ENCODE measurements at regions not wholly inside any gene's neighbourhood (a gene's known extent, or its start where the extent isn't known, plus 50 kb on each side); places are given as distances from the start of the nearest gene placed in this dataset.
A peak's percentile ranks its signal among the peaks of the same experiment; 100 is the strongest.
"Not testable (repeated sequence)": the region's sequence is repeated elsewhere in the genome, so short reads cannot be mapped to it uniquely, and the experiment has no call there.

DNA sequence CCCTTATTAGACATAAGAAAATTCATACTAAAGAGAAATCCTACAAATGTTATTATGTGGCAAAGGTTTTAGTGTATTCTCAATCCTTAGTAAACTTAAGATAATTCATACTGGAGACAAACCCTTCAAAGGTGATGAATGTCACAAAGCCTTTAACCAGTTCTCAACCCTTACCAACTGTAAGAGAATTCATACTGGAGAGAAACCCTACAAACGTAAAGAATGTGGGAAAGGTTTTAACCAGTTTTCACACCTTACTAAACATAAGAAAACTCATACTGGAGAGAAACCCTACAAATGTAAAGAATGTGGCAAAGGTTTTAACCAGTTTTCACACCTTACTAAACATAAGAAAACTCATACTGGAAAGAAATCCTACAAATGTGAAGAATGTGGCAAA is 93.2 kb downstream of the ZNF680 start:
- Mint-ChIP-seq H3K27ac (no peak overlapping the region), H3K9me3 (peaks cover 3 to 54% (median 44%) of the 10 kb centered on the region in 7 donors), H3K4me3 (no peak overlapping the region), H3K27me3 (no peaks in the 10 kb centered on the region), H3K4me1 (no peaks in the 10 kb centered on the region), H3K36me3 (peaks cover 13% of the 10 kb centered on the region in 2 donors)
- DNase-seq (no peak), ATAC-seq (ENCODE audit: low read depth in 2 of 2) (no peak)

DNA sequence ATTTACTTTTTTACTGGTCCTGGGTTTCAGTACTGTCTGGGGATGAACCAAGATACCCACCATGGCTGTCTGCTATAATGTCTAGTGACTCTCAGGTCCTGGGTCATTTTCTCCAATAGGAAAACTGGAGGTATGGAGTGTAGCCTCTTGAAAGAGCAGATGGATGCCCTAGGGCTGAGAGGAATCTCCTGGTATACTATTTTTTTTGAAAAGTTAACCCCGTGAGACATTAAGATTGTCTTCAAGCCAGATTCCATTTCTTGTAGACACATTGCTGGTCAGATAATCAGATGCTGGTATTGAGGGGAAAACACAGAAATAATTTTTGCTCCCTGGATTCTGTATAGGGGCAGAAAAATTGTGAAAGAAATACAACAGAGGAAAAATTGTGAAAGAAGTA is 97.3 kb downstream of the ZNF680 start:
- DNase-seq (no peak), ATAC-seq (ENCODE audit: low read depth in 2 of 2) (no peak)
- Mint-ChIP-seq H3K36me3 (peaks cover 13% of the 10 kb centered on the region in 2 donors), H3K4me3 (peak overlapping the region in 2 of 8 donors; percentile 20 to 64), H3K9me3 (peaks cover 3 to 58% (median 48%) of the 10 kb centered on the region in 7 donors), H3K27ac (no peak overlapping the region), H3K4me1 (peaks cover 0 to 8% (median 0%) of the 10 kb centered on the region in 3 donors), H3K27me3 (no peaks in the 10 kb centered on the region)

DNA sequence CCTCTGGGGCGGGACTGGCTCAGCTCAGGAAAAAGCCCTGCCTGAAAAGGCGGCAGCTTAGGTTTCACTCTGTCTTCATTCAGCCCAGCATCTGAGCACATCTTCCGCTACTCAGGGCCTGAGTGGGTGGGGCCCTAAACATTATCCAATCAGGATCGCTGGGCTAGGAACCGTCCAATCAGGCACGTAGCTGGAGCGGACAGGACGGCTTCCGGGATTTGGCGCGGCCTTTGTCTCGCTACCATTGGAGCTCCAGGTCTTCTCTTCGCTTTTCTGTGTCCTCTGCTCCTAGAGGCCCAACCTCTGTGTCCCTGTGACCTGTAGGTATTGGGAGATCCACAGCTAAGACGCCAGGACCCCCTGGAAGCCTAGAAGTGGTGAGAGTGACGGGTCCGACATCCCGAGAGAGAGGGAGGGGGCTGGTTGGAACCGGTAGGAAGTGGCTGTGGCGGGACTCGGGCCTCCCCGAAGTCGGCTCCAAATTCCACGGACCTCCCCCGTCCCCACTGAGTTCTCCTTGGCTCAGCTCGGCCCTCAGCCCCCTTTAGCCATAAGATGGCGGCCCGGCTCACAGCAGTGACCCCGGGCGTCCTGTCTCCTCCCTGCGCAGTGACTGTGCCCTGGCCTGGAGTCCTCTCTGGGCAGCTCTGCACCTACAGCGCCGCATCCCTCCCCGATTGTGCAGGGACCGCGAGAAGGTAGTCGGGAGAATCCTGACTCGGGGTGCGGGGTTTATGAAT is 99.1 kb downstream of the ZNF680 start:
- Mint-ChIP-seq H3K36me3 (peaks cover 8 to 13% of the 10 kb centered on the region in 2 donors), H3K27ac (peak overlapping the region in 2 of 6 donors; percentile 66 to 95), H3K4me3 (peak overlapping the region; percentile 69 to 93 (median 86)), H3K4me1 (peaks cover 0 to 8% (median 0%) of the 10 kb centered on the region in 3 donors), H3K9me3 (peaks cover 3 to 41% (median 36%) of the 10 kb centered on the region in 7 donors), H3K27me3 (no peaks in the 10 kb centered on the region)
- ATAC-seq (ENCODE audit: low read depth in 2 of 2) (peak; percentile 89 to 99), DNase-seq (peak; percentile 66)

DNA sequence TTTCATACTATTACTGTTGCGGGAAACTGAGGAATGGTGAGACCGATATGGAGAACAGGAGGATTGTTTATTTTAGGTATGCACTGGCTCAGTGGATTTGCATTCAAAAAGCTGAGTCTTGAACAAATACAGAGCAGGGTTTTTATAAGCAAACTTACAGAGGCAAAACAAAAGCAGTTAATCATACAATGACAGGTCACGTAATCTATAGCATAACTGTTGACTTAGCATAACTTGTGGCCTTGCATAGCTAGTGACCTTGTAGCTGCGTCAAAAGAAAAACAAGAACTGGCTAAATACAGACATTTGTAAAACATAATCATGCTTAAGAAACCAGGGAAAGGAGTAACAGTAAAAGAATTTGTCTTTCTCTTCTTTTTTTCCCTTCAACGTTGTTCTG is 103.0 kb downstream of the ZNF680 start:
- not testable (repeated sequence) for DNase-seq; H3K36me3 Mint-ChIP-seq; H3K4me3 Mint-ChIP-seq; H3K27ac Mint-ChIP-seq; ATAC-seq (ENCODE audit: low read depth in 2 of 2); H3K27me3 Mint-ChIP-seq; H3K4me1 Mint-ChIP-seq
- H3K9me3 Mint-ChIP-seq: peaks cover 0 to 22% (median 14%) of the 10 kb centered on the region in 7 donors

DNA sequence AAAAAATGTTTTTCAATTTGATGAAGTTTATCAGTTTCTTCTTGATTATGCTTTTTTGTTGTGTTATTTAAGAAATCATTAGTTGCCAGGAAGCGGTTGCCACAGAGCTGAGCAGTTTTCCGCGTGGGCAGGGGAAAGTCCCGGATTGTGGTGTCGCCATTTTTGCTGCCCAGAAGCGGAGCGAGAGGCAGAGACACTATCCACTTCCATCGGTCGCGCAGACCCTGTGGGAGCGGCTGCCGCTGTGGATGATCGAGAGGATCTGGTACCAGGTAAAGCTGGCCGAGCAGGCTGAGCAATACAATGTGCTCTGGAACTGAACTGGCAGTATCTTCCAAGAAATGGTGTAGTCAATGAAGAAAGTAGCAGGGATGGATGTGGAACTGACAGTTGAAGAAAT is 119.8 kb downstream of the ZNF736 start:
- Mint-ChIP-seq H3K4me1 (no peaks in the 10 kb centered on the region), H3K4me3 (no peak overlapping the region), H3K27ac (no peak overlapping the region), H3K36me3 (no peaks in the 10 kb centered on the region), H3K27me3 (no peaks in the 10 kb centered on the region), H3K9me3 (peaks cover 5 to 31% (median 11%) of the 10 kb centered on the region in 7 donors)
- DNase-seq: no peak
- ATAC-seq (ENCODE audit: low read depth in 2 of 2): no peak

DNA sequence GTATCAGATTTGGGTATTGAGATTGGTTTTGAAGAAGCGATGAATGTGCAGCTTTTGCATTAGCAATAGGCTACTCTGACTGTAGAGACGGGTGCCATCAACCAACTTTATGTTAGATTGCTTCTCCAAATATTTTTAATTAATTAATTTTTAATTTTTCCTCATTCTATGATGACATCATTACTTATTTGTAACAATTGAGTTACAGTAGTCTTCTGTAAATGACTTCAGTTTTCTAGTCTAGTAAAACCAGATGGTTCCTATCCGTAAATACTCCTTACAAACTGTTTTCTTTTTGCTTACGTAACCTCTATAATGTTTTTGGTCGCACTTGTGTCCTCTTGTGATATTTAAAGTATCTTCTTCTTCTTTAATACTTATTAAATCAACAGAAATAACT is 118.1 kb downstream of the ZNF736 start:
- peaks cover 5 to 36% (median 17%) of the 10 kb centered on the region in 7 donors for H3K9me3 Mint-ChIP-seq
- no peak overlapping the region for H3K4me3 Mint-ChIP-seq

DNA sequence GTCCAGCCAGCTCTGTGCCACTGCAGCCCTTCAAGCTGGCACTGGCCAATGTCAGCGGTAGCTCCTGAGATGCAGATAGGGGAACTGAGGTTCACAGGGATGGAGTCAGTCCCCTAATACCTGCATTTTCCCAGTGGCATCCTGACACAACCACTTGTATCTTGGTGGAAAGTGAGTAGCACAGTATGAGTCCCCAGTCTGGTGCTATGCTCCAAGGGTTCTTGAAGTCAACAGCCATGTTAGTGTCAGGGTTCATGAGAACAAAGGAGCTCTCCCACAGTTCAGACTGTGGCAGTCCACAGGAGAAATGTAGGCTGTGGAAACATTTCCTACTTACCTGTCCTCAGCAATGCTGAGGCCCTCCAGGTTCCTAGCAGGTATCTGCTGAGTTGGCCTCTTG is 115.5 kb downstream of the ZNF736 start:
- no peaks in the 10 kb centered on the region for H3K36me3 Mint-ChIP-seq
- ATAC-seq (ENCODE audit: low read depth in 2 of 2) (no peak), DNase-seq (no peak)
- no peak overlapping the region for H3K27ac Mint-ChIP-seq
- H3K9me3 Mint-ChIP-seq: peaks cover 5 to 38% (median 20%) of the 10 kb centered on the region in 7 donors
- no peaks in the 10 kb centered on the region for H3K27me3 Mint-ChIP-seq
- no peak overlapping the region for H3K4me3 Mint-ChIP-seq
- H3K4me1 Mint-ChIP-seq: no peaks in the 10 kb centered on the region

More for the DNA sequence above, 118.1 kb downstream of the ZNF736 start:
- Mint-ChIP-seq H3K27me3 (no peaks in the 10 kb centered on the region), H3K27ac (no peak overlapping the region), H3K36me3 (no peaks in the 10 kb centered on the region), H3K4me1 (no peaks in the 10 kb centered on the region)
- DNase-seq (no peak), ATAC-seq (ENCODE audit: low read depth in 2 of 2) (no peak)

DNA sequence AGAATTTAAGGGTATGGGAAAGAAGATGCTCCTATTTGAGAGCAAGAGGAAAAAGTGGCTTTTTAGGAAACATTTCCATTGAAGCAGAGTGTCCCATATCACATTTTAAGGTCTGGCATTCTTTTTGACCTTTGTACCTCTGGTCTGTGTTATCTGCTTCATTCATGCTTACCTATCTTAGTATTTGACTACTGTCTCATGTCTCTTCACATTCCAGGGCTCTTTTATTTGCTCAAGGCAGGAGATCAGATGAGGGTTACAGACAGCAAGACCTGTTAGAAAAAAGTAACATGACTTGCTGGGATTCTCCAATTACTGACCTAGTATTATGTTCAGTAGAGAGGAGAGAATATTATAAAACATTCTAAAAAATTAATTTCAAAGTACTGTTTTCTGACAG is 111.7 kb downstream of the ZNF736 start:
- H3K9me3 Mint-ChIP-seq: peaks cover 0 to 49% (median 26%) of the 10 kb centered on the region in 7 donors
- H3K4me3 Mint-ChIP-seq; DNase-seq; ATAC-seq (ENCODE audit: low read depth in 2 of 2); H3K27ac Mint-ChIP-seq; H3K36me3 Mint-ChIP-seq; H3K27me3 Mint-ChIP-seq; H3K4me1 Mint-ChIP-seq: not testable (repeated sequence)

DNA sequence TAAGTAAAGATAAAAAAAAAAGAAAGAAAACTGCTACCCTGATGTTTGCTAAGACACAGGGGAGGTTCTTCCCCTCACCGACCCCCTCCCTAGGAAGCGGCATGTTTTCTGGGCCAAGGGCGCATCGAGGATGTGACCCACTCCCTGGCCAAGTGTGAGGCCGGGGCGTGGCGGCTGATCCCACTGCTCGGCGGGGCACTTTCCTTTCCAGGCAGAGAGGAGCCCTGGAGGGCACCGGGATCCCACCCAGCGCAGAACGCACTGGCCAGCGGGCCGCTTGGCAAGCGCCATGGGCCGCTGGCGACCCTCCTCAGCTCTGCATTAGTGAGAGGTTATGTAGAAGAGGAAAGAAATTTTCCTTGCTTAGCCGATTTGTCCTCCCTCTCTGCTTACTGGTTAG is 93.4 kb downstream of the ZNF736 start:
- Mint-ChIP-seq H3K4me1 (no peaks in the 10 kb centered on the region), H3K36me3 (peaks cover 0 to 7% of the 10 kb centered on the region in 2 donors), H3K4me3 (no peak overlapping the region), H3K9me3 (peaks cover 5 to 36% (median 26%) of the 10 kb centered on the region in 7 donors), H3K27ac (no peak overlapping the region), H3K27me3 (no peaks in the 10 kb centered on the region)
- ATAC-seq (ENCODE audit: low read depth in 2 of 2) (no peak), DNase-seq (no peak)

All from naive B cell (primary cell).